ENCODE measurements at regions not wholly inside any gene's neighbourhood (a gene's known extent, or its start where the extent isn't known, plus 50 kb on each side); places are given as distances from the start of the nearest gene placed in this dataset.

- Histone ChIP-seq H3K4me1 (ENCODE audit: control insufficient read depth, insufficient read depth, low read length) (no peaks in the 10 kb centered on the region), H3K9me3 (ENCODE audit: control insufficient read depth, insufficient read depth, low read depth, low read length) (no peaks in the 10 kb centered on the region)
Observed at GRCh38 chr14:81819344-81819743, 285.7 kb upstream of the SEL1L start.

More at GRCh38 chr14:81819344-81819743, 285.7 kb upstream of the SEL1L start:
- Histone ChIP-seq H3K4me3 (ENCODE audit: low read depth, low read length) (no peak overlapping the region), H3K36me3 (ENCODE audit: control insufficient read depth in 2 of 2, insufficient read depth in 1 of 2, low read length in 2 of 2) (no peaks in the 10 kb centered on the region), H3K27ac (ENCODE audit: extremely low read depth, low read depth, low read length) (no peak overlapping the region)
- TF ChIP-seq ZNF37A (tag by site-specific recombination; IDR thresholded peaks at IDR 0.05) (no peak), ZNF501 (tag by site-specific recombination; IDR thresholded peaks at IDR 0.05) (no peak), ZBTB11 (tag by site-specific recombination; conservative IDR thresholded peaks at IDR 0.05; ENCODE audit: low read depth) (no peak), ZNF23 (tag by site-specific recombination; IDR thresholded peaks at IDR 0.05; ENCODE audit: borderline replicate concordance) (no peak), ZFP41 (tag by site-specific recombination; IDR thresholded peaks at IDR 0.05; ENCODE audit: borderline replicate concordance) (no peak), ZNF132 (tag by site-specific recombination; IDR thresholded peaks at IDR 0.05; ENCODE audit: borderline replicate concordance) (no peak), HOXD13 (CRISPR knock-in tag; IDR thresholded peaks at IDR 0.05; ENCODE audit: borderline replicate concordance) (no peak), TSHZ1 (tag by site-specific recombination; IDR thresholded peaks at IDR 0.05; ENCODE audit: borderline replicate concordance) (no peak), ZNF548 (tag by site-specific recombination; IDR thresholded peaks at IDR 0.05) (no peak), ZNF513 (tag by site-specific recombination; IDR thresholded peaks at IDR 0.05) (no peak), ZNF169 (tag by site-specific recombination; IDR thresholded peaks at IDR 0.05) (no peak), GLI2 (tag by site-specific recombination; IDR thresholded peaks at IDR 0.05; ENCODE audit: borderline replicate concordance, low read depth) (no peak)
- TF ChIP-seq, protein P1, sequence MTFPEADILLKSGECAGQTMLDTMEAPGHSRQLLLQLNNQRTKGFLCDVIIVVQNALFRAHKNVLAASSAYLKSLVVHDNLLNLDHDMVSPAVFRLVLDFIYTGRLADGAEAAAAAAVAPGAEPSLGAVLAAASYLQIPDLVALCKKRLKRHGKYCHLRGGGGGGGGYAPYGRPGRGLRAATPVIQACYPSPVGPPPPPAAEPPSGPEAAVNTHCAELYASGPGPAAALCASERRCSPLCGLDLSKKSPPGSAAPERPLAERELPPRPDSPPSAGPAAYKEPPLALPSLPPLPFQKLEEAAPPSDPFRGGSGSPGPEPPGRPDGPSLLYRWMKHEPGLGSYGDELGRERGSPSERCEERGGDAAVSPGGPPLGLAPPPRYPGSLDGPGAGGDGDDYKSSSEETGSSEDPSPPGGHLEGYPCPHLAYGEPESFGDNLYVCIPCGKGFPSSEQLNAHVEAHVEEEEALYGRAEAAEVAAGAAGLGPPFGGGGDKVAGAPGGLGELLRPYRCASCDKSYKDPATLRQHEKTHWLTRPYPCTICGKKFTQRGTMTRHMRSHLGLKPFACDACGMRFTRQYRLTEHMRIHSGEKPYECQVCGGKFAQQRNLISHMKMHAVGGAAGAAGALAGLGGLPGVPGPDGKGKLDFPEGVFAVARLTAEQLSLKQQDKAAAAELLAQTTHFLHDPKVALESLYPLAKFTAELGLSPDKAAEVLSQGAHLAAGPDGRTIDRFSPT (tag by site-specific recombination; IDR thresholded peaks at IDR 0.05) = no peak
- TF ChIP-seq, protein P2, sequence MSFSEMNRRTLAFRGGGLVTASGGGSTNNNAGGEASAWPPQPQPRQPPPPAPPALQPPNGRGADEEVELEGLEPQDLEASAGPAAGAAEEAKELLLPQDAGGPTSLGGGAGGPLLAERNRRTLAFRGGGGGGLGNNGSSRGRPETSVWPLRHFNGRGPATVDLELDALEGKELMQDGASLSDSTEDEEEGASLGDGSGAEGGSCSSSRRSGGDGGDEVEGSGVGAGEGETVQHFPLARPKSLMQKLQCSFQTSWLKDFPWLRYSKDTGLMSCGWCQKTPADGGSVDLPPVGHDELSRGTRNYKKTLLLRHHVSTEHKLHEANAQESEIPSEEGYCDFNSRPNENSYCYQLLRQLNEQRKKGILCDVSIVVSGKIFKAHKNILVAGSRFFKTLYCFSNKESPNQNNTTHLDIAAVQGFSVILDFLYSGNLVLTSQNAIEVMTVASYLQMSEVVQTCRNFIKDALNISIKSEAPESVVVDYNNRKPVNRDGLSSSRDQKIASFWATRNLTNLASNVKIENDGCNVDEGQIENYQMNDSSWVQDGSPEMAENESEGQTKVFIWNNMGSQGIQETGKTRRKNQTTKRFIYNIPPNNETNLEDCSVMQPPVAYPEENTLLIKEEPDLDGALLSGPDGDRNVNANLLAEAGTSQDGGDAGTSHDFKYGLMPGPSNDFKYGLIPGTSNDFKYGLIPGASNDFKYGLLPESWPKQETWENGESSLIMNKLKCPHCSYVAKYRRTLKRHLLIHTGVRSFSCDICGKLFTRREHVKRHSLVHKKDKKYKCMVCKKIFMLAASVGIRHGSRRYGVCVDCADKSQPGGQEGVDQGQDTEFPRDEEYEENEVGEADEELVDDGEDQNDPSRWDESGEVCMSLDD (tag by site-specific recombination; IDR thresholded peaks at IDR 0.05) = no peak
- POLR2A ChIA-PET = no interaction called here
- CTCF ChIA-PET = no interaction called here
